ENCODE measurements at regions not wholly inside any gene's neighbourhood (a gene's known extent, or its start where the extent isn't known, plus 50 kb on each side); places are given as distances from the start of the nearest gene placed in this dataset.
A peak's percentile ranks its signal among the peaks of the same experiment; 100 is the strongest.

DNA sequence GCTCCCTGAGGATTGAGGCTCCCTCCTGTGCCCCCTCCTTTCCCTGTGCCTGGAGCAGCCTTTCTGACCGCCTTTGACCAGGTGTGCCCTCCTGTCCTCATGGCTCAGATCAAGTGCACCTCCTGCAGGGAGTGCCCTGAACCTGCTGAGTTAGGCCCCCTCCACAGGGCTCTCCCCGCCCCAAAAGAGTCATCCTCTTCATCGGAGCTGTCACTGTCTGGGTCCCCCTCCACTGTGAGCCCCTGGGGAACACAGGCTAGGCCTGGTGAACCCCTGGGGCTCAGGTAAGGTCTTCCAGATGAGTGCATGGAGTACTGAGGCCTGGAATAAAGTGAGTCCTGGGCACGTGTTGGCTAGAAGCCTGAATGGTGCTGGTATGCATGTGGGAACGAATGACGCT lies 173.5 kb downstream of the INHBB start:
- DNase-seq = no peak

DNA sequence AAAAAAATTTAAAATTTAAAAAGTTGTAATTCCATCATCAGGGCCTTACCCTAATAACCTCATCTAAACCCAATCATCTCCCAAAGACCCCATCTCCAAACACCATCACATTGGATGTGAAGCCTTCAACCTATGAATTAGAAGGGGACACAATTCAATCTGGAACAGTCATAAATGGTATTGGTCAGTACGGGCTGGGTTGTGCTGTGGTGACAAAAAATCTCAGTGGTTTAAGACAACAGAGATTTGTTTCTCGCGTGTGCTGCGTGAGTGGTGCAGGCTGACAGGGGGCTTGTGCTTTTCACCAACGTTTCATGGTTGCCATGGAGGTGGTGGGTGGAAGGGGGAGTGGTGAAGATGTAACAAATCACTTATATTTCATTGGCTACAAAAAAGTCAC lies 174.5 kb downstream of the INHBB start:
- DNase-seq = no peak

- peak; percentile 17 for DNase-seq
These were observed 175.3 kb downstream of the INHBB start for GRCh38 chr2:120520929-120521912.

DNA sequence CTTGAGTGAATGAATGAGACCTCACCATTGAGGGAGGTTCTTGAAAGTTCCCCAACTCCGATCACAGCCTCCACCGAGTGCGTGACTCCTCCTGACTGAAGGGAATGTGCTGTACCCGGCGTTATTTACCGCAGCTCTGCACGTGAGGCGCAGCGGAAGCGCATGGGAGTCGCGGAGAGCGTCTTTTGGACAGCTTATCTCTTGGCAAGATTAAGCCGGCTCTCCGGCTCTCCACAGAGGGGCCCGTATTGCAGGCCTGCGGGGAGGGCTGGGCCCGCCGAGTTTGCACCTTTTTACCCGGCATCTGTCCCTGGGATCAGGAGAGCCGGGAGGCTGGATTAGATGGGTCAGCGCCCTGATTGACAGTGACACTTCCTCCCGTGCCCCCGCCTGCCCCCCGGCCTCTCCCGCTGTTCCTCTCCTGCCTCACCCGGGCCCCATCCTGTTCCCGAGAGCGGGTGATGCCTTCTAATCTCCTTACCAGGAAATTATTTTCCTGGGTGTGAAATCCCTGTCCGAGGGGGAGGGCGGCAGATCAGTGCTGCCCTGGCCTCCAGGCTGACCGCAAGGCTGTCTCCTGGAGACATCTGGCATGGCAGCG lies 176.3 kb downstream of the INHBB start:
- DNase-seq = no peak

GRCh38 chr2:120523766-120524165 lies 177.8 kb downstream of the INHBB start:
- no peak for DNase-seq

DNA sequence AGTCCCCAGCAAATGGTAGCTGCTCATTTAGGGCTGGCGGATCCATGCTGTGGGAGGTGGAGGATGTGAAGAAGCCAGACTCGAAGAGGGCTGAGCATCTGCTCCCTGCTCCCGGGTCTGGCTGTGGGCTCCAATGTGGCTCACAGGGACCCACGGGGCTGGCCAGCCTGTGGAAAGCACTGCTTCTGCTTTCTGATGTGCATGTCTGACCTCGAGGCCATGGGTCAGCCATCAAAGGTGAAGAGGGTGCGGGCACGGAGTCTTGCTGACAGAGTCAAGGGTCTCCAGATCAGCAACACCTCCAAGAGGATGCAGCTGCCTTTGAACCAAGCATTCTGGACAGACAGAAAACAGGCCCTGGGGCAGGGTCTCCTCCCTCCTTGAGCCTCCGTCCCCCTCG lies 178.2 kb downstream of the INHBB start:
- no peak for DNase-seq

GRCh38 chr2:120525056-120526046 lies 179.4 kb downstream of the INHBB start:
- no peak for DNase-seq

DNA sequence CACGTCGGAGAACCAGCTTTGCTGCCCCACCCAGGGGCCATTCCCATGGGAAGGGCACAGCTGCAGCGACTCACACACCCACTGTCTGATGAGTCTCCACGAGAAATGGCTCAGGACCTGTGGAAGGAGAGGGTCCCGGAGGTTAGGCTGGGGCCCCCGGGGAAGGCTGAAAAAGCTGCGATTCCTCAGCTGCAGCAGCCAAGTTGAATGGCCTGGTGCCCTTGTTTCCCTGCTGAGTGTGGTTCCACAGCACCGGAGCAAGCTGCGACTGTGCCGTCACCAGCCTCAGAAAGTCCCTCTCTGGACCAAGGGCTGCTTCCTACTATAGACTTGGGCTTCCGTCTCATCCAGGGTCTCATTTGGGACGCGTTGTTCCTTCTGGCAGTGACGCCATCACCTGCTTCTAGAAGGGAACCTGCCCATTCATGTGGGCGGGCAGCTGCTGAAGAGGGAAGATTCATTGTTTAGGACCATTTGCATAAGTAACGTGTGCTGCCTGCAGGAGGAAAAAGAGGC lies 180.2 kb downstream of the INHBB start:
- DNase-seq = no peak

GRCh38 chr2:120526997-120527945 lies 181.3 kb downstream of the INHBB start:
- no peak for DNase-seq

DNA sequence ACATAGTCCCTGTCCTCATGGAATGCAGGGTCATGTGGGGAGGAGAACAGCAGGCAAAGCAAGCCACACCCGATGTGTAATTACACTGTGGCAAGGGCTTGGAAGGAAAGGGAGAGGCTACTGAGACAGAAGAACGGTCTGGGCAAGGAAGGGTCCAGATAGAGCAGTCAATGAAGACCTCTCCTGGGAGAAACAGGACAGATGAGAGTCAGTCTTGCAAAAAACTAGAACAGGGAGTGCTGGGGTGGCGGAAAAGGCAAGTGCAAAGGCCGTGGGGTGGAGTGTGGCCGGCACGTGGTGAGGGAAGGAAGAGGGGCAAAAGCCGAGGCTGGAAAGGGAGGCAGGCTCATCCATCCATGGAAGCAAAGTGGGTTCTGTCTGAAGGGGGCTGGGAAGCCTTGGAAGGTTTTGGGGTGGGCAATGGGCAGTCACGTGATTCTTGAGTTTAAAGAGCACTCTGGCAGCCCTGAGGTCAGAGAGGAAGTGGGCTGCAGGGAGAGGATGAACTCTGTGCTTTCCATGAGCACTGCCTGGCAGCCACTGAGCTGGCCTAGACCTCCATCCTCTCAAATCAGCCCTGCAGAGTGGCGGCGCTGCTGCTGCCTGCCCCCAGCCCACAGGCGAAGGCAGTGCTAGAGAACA lies 182.2 kb downstream of the INHBB start:
- peak; percentile 43 for DNase-seq

GRCh38 chr2:120528693-120529076 lies 182.7 kb downstream of the INHBB start:
- DNase-seq = no peak

- no peak for DNase-seq
These were observed 184.8 kb downstream of the INHBB start for GRCh38 chr2:120530781-120531180.

DNA sequence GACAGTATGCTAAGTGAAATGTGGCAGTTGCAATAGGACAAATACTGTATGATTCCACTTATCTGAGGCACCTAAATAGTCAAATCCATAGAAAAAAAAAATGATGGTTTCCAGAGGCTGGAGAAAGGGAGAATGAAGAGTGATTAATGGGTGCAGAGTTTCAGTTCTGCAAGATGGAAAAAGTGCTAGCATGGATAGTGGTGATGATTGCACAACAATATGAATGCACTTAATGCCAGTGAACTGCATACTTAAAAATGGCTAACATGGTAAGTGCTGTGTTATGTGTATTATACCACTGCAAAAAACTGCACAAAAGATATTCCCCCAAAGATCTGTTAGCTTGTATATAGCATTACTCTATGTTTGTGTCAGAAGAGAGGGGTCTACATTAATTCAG lies 185.4 kb downstream of the INHBB start:
- DNase-seq = no peak

- DNase-seq = no peak
These were observed 186.1 kb downstream of the INHBB start for GRCh38 chr2:120531863-120532600.

DNA sequence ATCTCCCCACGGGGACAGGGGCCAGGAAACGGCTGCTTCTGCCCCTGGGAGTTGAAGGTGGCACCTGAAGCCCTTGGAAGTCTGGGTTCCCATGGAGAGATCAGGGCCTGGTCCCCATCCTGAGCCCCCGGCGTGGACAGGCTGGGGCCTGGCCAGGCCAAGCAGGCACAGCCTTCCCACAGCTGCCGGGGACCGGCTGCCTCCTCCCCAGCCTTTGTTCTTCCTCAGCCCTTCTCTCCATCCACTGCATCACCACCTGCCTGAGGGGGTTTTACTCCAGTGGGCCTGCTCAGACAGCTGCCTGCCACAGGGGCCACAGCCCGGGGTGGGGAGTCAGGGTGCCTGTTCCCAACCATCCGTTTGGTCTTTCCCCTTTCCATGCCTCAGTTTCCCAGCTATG lies 187.7 kb downstream of the INHBB start:
- no peak for DNase-seq

DNA sequence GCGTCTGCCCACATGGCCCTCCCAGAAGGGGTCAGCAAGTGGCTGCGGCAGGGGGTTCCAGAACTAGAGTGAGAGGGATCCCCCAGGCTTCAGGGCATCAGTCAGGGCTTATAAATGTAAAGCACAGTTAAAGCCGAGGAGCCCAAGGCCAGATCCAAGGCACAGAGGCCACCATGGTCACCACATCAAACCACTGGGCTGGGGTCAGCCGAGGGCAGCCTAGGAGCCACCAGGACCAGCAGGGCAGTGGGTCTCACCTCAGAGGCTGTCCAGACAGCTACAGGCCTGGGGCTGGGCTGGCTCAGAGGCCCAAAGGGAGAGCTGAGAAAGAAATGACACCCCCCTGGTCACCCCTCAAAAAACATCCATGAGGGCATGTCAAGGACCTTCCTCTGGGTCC lies 188.5 kb downstream of the INHBB start:
- no peak for DNase-seq

- DNase-seq = no peak
These were observed 189.1 kb downstream of the INHBB start for GRCh38 chr2:120535081-120535480.

DNA sequence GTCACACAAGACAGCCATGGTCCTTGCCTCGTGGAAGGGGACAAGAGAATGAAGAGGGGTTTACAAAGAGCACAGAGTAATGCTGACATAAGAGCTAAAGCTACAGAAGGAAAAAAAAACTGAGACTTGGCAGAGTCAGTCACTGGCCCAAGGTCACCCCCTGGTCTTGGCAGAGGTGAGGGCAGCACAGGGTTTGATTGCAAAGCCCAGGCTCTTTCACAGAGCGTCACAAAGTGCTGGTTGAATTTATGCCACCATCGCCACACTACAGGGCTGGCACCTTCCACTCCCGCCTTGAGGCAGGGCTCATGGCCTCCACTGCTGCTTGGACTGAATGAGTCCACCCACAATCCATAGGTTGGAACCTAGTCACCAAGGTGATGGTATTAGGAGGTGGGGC lies 190.2 kb downstream of the INHBB start:
- no peak for DNase-seq

- DNase-seq = no peak
These were observed 192.9 kb downstream of the INHBB start for GRCh38 chr2:120538691-120539423.
